Activated CD4-positive, alpha-beta memory T cell treated with anti-CD3 and anti-CD28 coated beads, Interleukin-2, amount 10 ng/mL, durations not matched to agents 7 days and 5 days (primary cell): ENCODE measurements at regions not wholly inside any gene's neighbourhood (a gene's known extent, or its start where the extent isn't known, plus 50 kb on each side); places are given as distances from the start of the nearest gene placed in this dataset.
A peak's percentile ranks its signal among the peaks of the same experiment; 100 is the strongest.

ENCODE experiments used
- CTCF ChIA-PET: fragments of 350-600 bp; sonication (Branson Sonifier 250); formaldehyde crosslinking; loops from one replicate; lab custom pipeline; 2021; ENCODE audit warnings: antibody characterized with exemption, inconsistent platforms; lab: Charles Lee
- POLR2A ChIA-PET: fragments of 350-600 bp; sonication (Branson Sonifier 250); formaldehyde crosslinking; loops from one replicate; lab custom pipeline; 2021; ENCODE audit warnings: antibody characterized with exemption; lab: Charles Lee
- DNase-seq: peaks from one replicate; pipeline ENCODE4 v3.0.0-alpha.2; 2020
- H3K27ac Mint-ChIP-seq: one replicate; pipeline ENCODE4 v1.8.0; 2021; ENCODE audit warnings: mild to moderate bottlenecking, mixed read lengths
- H3K27me3 Mint-ChIP-seq: one replicate; pipeline ENCODE4 v1.8.0; 2021; ENCODE audit warnings: mixed read lengths
- H3K36me3 Mint-ChIP-seq: one replicate; pipeline ENCODE4 v1.8.0; 2021; ENCODE audit warnings: low read depth, mixed read lengths
- H3K4me1 Mint-ChIP-seq: one replicate; pipeline ENCODE4 v1.8.0; 2021; ENCODE audit warnings: mixed read lengths
- H3K4me3 Mint-ChIP-seq: one replicate; pipeline ENCODE4 v1.8.0; 2021; ENCODE audit warnings: mild to moderate bottlenecking, mixed read lengths
- H3K9me3 Mint-ChIP-seq: one replicate; pipeline ENCODE4 v1.8.0; 2021; ENCODE audit warnings: mixed read lengths

DNA sequence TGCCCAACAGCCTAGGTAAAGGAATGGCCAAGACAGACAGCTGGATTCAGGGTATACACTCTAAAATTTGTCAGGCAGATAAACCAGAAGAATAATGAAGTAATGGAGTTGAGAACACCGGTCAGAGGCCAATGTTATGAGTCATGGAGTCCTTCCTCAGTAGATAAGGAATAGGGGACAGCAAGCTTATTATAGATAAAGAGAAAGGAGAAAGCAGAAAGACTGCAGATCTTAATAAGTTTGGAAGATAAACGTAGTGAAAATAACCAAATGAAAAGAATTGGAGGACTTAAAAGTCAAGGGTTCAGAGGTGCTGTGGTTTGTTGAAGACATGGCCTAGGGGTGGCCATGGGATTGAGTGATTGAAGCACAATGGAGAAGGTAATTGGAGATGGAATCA lies 63.5 kb upstream of the NFE2L2 start:
- DNase-seq, result no peak
- POLR2A ChIA-PET, result interaction anchor here (1.7 to 2.7 kb wide), 2 partner anchors 62 to 64 kb away, joined by 7 read pairs; partner anchors contain the start of gene NFE2L2
- Mint-ChIP-seq H3K9me3 (no peaks in the 10 kb centered on the region), H3K36me3 (peaks cover 5% of the 10 kb centered on the region), H3K4me3 (no peak overlapping the region), H3K4me1 (peaks cover 8% of the 10 kb centered on the region), H3K27ac (no peak overlapping the region), H3K27me3 (no peaks in the 10 kb centered on the region)
- CTCF ChIA-PET, result interaction anchor here (5.7 kb wide), 1 partner anchor 163 kb away, joined by 62 read pairs; no protein-coding TSS in a partner anchor

- Mint-ChIP-seq H3K4me3 (no peak overlapping the region), H3K4me1 (peaks cover 11% of the 10 kb centered on the region), H3K27ac (no peak overlapping the region), H3K36me3 (peaks cover under 1% of the 10 kb centered on the region), H3K27me3 (no peaks in the 10 kb centered on the region), H3K9me3 (no peaks in the 10 kb centered on the region)
- ChIA-PET CTCF (interaction anchor here (0.7 to 5.7 kb wide), 2 partner anchors 164 to 1327 kb away, joined by 3 to 62 read pairs; no protein-coding TSS in a partner anchor), POLR2A (interaction anchor here (1.9 to 2.7 kb wide), 2 partner anchors 65 kb away, joined by 7 to 10 read pairs; partner anchors contain the start of gene NFE2L2)
- DNase-seq, result no peak
These were observed 63.5 kb upstream of the AGPS start for GRCh38 chr2:177329064-177329463.

- H3K4me1 Mint-ChIP-seq, result peaks cover 11% of the 10 kb centered on the region
- no peaks in the 10 kb centered on the region for H3K9me3 Mint-ChIP-seq
- ChIA-PET CTCF (interaction anchor here (1.0 to 5.7 kb wide), 3 partner anchors 49 to 167 kb away, joined by 3 to 62 read pairs (median 3); no protein-coding TSS in a partner anchor), POLR2A (no interaction called here)
- no peak for DNase-seq
- H3K27ac Mint-ChIP-seq, result no peak overlapping the region
- H3K4me3 Mint-ChIP-seq, result no peak overlapping the region
- H3K36me3 Mint-ChIP-seq, result no peaks in the 10 kb centered on the region
- H3K27me3 Mint-ChIP-seq, result no peaks in the 10 kb centered on the region
These were observed 61.0 kb upstream of the AGPS start for GRCh38 chr2:177331466-177331997.

DNA sequence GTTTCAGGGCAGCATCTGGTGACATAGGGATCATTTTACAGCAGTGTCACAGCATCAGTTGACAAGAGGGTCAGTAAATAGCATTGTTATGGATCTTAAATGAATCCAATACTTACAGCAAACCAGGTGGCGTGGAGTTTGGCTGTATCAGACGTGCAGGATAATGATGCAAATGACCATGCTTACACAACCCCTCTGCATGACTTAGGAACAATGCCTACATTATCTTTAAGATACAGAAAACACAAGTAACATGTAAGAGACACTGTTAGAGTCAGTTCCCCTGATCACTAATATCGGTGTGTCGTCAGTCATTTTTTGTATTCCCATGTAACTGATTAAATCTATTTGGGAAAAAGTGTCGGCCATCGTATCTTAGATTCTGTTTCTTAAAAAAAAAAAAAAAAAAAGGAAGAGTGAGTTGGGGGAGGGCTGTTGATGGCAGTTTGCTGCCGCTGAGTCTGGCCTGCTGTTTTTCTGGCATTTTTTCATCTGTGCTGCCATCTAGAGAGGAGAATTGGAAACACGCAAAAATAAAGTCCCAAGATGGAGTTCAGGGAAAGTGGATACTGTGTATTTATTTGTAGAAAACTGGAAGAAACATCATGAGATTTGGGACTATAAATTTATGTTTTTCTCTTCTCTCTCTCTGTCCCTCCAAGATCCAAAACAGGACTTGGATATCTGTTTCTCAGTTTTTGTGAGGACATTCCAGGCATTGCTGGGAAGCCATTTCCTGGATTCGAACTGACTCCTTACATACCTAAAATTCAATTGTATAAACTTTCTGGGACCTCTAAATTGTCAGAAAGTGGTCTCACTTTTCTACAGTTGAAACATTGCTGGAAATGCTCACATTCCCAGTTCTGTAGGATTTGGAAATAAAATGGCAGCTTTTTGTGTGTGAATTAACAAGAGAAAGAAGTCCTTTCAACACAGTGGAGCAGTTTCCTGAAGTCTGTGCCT lies 60.3 kb upstream of the AGPS start:
- no peaks in the 10 kb centered on the region for H3K9me3 Mint-ChIP-seq
- H3K27me3 Mint-ChIP-seq, result no peaks in the 10 kb centered on the region
- peak; percentile 41 for DNase-seq
- H3K4me3 Mint-ChIP-seq, result no peak overlapping the region
- H3K27ac Mint-ChIP-seq, result no peak overlapping the region
- POLR2A ChIA-PET, result interaction anchor here (0.9 to 3.4 kb wide), 3 partner anchors 68 to 167 kb away, joined by 3 to 19 read pairs (median 17); partner anchors contain the start of gene NFE2L2
- CTCF ChIA-PET, result interaction anchor here (1.1 to 7.8 kb wide), 9 partner anchors 44 to 431 kb away, joined by 3 to 168 read pairs (median 11); no protein-coding TSS in a partner anchor
- H3K36me3 Mint-ChIP-seq, result no peaks in the 10 kb centered on the region
- peaks cover 12% of the 10 kb centered on the region for H3K4me1 Mint-ChIP-seq

GRCh38 chr2:177332992-177333388 lies 59.6 kb upstream of the AGPS start:
- no peaks in the 10 kb centered on the region for H3K9me3 Mint-ChIP-seq
- H3K4me3 Mint-ChIP-seq, result no peak overlapping the region
- peaks cover 14% of the 10 kb centered on the region for H3K4me1 Mint-ChIP-seq
- ChIA-PET POLR2A (interaction anchor here (0.6 to 3.4 kb wide), 4 partner anchors 69 to 167 kb away, joined by 3 to 19 read pairs (median 10); partner anchors contain the start of gene NFE2L2), CTCF (interaction anchor here (0.7 to 7.8 kb wide), 12 partner anchors 23 to 430 kb away, joined by 3 to 168 read pairs (median 4); no protein-coding TSS in a partner anchor)
- H3K27ac Mint-ChIP-seq, result no peak overlapping the region
- H3K36me3 Mint-ChIP-seq, result no peaks in the 10 kb centered on the region
- DNase-seq, result no peak
- H3K27me3 Mint-ChIP-seq, result no peaks in the 10 kb centered on the region

- Mint-ChIP-seq H3K27ac (no peak overlapping the region), H3K4me3 (no peak overlapping the region), H3K9me3 (no peaks in the 10 kb centered on the region), H3K4me1 (peaks cover 16% of the 10 kb centered on the region), H3K36me3 (no peaks in the 10 kb centered on the region), H3K27me3 (no peaks in the 10 kb centered on the region)
- DNase-seq, result no peak
- ChIA-PET POLR2A (interaction anchor here (1.5 to 3.4 kb wide), 2 partner anchors 57 to 169 kb away, joined by 3 to 19 read pairs; partner anchors contain the start of gene AGPS), CTCF (interaction anchor here (0.5 to 7.8 kb wide), 37 partner anchors 8 to 432 kb away, joined by 3 to 168 read pairs (median 4); partner anchors contain the start of gene NFE2L2)
These were observed 57.5 kb upstream of the AGPS start for GRCh38 chr2:177334940-177335543.

- ChIA-PET POLR2A (interaction anchor here (0.8 to 1.5 kb wide), 3 partner anchors 57 to 73 kb away, joined by 3 to 4 read pairs (median 3); partner anchors contain the start of gene AGPS), CTCF (interaction anchor here (0.8 to 7.8 kb wide), 27 partner anchors 8 to 431 kb away, joined by 3 to 168 read pairs (median 4); partner anchors contain the start of genes AGPS and NFE2L2)
- Mint-ChIP-seq H3K27ac (no peak overlapping the region), H3K9me3 (no peaks in the 10 kb centered on the region), H3K27me3 (no peaks in the 10 kb centered on the region), H3K4me3 (no peak overlapping the region), H3K4me1 (peaks cover 16% of the 10 kb centered on the region), H3K36me3 (no peaks in the 10 kb centered on the region)
- no peak for DNase-seq
These were observed 56.6 kb upstream of the AGPS start for GRCh38 chr2:177335917-177336450.

- no peak for DNase-seq
- Mint-ChIP-seq H3K27ac (no peak overlapping the region), H3K4me1 (peaks cover 9% of the 10 kb centered on the region), H3K27me3 (no peaks in the 10 kb centered on the region), H3K36me3 (no peaks in the 10 kb centered on the region), H3K9me3 (no peaks in the 10 kb centered on the region), H3K4me3 (no peak overlapping the region)
- POLR2A ChIA-PET, result interaction anchor here (1.0 to 1.6 kb wide), 2 partner anchors 74 to 173 kb away, joined by 3 to 4 read pairs; partner anchors contain the start of gene NFE2L2
- CTCF ChIA-PET, result interaction anchor here (1.0 to 7.8 kb wide), 3 partner anchors 77 to 182 kb away, joined by 3 to 168 read pairs (median 59); no protein-coding TSS in a partner anchor
These were observed 54.3 kb upstream of the AGPS start for GRCh38 chr2:177338177-177338721.

DNA sequence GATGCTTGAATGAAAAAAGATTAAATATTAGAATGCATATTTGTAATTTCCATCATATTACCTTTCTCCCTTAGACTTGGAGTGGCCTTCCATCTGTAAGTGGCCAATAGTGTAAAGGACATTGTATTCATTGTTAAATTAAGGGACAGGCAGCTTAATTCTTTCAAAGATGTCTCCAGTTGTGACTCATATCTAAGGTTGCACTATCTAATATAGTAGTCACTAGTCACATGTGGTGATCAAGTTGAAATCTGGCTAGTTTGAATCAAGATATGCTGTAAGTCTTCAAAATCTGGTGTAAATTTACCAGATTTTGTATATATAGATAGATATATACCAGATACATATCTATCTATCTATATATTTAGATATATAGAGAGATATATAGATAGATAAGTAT lies 52.4 kb upstream of the AGPS start:
- Mint-ChIP-seq H3K27ac (no peak overlapping the region), H3K4me3 (no peak overlapping the region), H3K9me3 (no peaks in the 10 kb centered on the region), H3K27me3 (no peaks in the 10 kb centered on the region), H3K36me3 (no peaks in the 10 kb centered on the region), H3K4me1 (peaks cover 8% of the 10 kb centered on the region)
- ChIA-PET POLR2A (no interaction called here), CTCF (interaction anchor here (1.2 to 7.8 kb wide), 2 partner anchors 176 kb away, joined by 5 to 168 read pairs; no protein-coding TSS in a partner anchor)
- DNase-seq, result no peak

- H3K27ac Mint-ChIP-seq, result no peak overlapping the region
- POLR2A ChIA-PET, result no interaction called here
- H3K4me3 Mint-ChIP-seq, result no peak overlapping the region
- H3K4me1 Mint-ChIP-seq, result peaks cover 5% of the 10 kb centered on the region
- no peaks in the 10 kb centered on the region for H3K27me3 Mint-ChIP-seq
- CTCF ChIA-PET, result no interaction called here
- H3K36me3 Mint-ChIP-seq, result no peaks in the 10 kb centered on the region
- H3K9me3 Mint-ChIP-seq, result no peaks in the 10 kb centered on the region
- no peak for DNase-seq
These were observed 49.8 kb upstream of the AGPS start for GRCh38 chr2:177342736-177343135.
